HT1080 (cell line): ENCODE measurements at regions not wholly inside any gene's neighbourhood (a gene's known extent, or its start where the extent isn't known, plus 50 kb on each side); places are given as distances from the start of the nearest gene placed in this dataset.
A peak's percentile ranks its signal among the peaks of the same experiment; 100 is the strongest.

ENCODE experiments used
- DNase-seq: peaks from one replicate; pipeline ENCODE4 v3.0.0-alpha.2; 2015; ENCODE audit warnings: low read depth

DNA sequence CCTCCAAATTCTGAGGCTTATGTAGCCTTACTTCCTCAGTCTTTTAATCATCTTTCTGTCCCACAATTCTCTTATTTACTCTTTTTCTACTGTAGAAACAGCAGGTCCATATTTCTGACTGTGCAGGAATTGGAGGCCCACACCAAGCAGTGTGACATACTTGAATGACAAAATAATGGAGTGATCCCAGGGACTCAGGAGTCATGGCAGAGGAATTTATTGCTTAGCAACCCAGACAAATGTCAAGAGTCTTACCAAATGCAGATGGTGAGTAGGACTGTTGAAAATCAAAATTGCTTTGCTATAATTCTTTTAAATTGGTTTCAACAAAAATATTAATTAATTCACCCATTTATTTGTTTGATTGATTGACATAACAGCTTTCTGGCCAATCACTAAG, 59.9 kb downstream of the HTR1B start:
- DNase-seq: peak; percentile 33

DNA sequence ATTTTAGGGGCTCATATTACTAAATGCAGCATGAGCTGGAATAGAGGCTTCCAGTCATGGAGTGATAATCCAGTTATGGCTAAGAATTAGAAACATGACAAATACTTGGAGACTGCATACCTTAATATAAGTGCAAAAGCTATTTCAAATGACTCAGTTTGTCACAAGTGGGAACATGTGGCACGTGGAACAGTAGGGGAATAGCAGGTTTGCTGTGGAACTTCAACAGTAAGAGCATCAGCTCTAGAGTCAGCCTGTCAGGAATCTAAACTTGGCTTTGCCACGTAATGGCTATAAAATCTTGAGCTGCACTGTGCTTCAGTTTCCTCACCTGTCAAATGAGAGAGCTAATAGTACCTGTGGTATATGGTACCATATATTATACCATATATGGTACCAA, 62.1 kb downstream of the HTR1B start:
- no peak for DNase-seq

DNA sequence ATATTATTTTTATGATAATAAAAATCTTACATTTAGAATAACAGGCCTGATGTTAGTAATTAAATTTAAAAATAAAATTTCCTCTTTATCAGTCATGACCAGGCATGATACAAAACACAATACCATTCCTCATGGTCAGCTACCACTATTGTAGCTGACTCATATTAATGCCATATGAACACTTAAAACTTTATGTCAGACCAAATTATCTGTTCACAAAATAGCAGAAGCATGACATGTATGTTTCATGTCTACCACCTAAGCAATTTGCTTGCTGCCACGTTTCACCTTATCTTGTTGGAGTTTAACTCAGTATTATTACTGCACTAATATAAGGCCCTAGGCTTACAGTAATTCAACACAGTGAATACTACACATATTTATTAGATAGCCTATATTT, 65.7 kb downstream of the HTR1B start:
- DNase-seq: no peak

DNA sequence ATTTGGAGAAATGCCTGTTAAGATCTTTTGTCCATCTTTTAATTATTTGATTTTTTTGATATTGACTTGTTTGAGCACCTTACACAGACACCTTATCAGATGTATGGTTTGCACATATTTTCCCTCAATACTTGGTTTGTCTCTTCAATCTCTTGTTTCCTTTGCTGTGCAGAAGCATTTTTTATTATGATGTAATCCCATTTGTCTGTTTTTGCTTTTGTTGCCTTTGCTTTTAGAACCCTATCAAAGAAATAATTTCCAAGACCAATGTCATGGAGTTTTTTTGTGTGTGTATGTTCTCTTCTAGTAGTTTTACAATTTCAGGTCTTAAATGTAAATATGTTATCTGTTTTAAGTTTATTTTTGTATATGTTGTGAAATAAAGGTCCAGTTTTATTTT, 73.9 kb downstream of the HTR1B start:
- no peak for DNase-seq

DNA sequence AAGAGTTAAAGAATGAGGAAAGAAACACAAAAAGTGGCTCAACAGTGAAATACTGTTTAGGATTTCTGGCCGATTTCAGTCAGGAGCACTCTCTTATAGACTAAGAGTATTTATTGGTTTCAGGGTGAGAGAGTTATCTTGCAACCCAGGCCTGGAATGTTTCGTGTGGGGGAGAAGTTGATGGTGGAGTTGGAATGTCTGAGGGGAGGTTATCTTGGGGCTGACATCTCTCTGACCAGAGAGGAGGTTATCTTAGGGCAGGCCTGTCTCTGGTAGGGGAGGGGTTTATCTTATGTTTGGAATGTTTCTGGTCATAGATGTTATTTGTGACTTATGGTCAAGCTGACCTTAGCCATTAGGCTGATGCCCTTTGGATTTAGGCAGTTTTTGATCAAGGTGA, 80.3 kb downstream of the HTR1B start:
- DNase-seq: no peak

DNA sequence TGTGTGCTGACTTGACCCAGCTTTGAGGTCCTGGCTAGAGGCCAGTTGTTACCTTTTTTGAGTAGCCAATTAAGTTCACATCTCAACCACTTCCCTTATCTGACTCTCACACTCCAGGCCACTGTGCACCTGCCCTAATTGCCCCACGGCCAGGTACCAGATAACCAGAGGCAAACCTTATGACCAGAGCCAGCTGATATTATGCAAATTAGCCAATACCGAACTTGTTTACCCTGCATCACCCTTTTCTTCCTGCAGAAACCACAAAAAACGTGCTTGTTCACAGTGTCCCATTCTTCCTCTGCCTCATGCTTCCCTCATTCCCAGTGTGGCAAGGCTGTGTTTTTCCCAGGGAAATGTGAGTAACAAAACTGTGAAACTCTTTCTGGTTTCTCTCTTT, 89.3 kb downstream of the HTR1B start:
- peak; percentile 16 for DNase-seq

DNA sequence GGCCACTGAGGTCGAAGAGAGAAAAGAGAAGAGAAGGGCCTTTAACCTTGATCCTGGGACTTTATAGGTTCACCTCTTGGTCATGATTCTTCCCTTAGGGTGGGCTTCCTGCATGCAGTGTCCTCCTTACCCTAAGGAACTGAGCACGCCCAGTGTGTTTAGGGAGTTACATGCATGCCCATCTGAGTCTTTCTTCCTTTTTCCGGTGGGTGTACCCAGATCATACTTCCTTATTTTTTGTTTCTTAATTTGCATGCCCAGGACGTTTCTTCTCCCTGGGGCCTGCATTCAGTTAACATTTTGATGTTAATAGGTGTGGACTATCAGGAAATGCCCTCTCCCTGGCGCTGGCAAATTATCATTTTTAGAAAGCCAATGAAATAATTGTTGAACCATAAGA, 91.5 kb downstream of the HTR1B start:
- no peak for DNase-seq

DNA sequence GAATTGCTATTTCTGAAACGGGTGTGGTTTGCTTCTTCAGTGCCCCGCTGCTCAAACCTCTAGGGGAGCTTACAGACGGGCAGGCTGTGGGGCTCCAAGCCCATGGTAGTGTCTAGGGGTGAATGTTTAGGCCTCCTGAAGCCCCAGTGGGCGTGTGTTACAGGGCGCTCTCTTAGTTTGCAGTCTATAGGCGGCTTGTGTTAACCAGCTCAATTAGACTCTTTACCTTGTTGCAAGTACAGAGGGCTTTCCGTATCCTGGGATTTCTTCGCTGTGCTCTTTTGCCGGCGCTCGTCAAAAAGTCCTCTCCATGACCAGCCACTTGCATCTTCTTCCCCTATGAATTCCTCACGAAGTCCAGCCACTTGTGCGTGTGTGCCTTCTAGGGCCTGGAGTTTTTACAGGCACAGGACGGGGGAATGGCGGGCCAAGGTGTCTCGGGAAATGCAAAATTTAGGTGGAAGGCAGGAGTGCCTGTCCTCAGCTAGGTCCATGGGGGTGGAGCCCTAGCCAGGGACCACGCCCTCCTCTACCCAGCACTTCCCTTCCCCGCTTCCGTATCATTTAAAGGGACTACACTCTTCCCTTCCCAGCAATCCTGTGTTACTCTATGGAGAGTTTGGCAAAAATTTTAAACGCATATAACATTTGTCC, 94.5 kb downstream of the HTR1B start:
- DNase-seq: peak; percentile 66

DNA sequence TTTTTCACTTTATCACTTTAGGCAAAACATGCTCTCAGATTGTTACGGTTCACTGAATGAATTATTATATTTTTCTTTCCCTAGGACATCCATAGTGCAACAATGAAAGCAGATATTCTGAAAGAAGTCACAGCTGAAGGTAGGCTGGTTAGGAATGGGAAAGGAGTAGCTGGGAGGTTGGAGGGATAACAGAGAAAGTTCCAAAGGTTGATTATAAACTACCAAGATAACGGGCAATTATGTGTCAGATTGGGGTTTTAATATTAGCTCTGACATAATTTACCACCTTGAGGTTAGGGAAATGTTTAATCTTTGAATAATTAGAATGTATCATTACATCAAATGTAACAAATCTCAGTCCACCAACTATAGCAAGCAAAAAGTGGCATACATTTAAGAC, 96.5 kb downstream of the HTR1B start:
- DNase-seq: no peak

DNA sequence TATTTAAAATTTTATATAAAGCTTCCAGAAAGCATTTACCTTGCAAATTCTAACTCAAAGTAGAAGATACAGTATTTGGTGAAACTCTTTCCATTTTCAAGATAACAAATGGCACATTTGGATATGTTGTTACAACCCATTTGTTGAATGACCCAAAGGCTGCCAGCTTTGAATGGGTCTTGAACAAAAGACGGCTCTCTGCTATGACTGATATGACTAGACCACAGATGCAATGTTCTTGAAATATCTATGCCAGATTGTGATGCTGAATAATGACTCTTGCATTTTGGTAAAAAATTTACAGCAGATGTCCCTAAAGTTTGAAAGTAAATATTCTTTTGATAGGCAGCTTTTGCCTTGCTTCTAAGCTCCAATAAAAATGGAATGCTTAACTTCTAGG, 99.6 kb downstream of the HTR1B start:
- DNase-seq: no peak

DNA sequence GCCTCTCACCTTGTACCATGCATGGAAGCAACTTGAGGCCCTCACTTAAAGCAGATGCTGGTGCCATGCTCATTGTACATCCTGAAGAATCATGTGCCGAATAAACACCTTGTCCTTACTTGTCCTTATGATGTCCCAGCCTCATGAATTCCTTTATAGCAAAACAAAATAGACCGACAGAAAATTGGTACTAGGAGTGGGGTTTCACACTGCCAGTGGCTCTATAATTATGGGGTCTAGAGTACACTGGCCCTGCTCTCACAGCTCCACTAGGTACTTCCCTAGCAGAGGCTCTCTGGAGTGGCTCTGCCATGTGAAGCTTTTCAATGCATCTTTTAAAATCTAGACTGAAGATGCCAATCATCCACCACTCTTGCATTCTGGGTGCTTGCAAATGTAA, 101.2 kb downstream of the HTR1B start:
- DNase-seq: no peak

DNA sequence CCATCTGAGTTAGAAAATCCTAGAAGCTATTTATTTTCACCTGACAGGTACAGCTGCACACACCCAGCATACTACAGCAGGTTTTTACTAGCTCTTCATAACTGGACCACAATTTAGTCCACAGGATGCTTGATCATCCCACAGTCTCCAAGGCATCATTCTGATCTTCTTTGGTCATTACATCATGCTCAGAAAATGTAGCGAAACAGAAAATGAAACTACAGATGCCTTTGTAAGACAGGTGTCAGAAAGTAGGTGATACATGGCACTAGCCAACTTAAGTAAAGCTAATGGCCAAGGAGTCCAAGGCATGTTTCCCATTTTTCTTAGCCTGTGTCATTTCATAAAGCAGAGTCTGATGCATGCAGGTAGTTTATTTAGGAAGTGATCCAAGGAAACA, 102.3 kb downstream of the HTR1B start:
- peak; percentile 10 for DNase-seq

DNA sequence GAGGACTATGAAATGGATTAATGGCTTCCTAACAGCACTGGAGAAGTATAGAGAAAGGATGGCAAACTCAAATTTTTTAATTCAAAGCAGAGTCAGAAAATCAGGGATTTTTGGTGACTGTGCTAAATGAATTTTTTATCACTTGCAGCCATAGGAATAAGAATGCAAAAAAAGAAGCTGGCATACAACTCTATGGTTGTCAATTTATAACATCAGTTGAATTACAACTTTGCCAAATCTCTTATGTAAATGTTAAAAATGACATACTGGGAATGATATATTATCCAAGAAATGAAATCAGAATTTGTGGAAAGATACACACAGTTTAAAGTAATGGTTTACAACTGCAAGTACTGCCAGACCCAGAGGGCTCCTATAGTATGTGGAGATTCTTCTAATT, 106.5 kb downstream of the HTR1B start:
- DNase-seq: no peak

DNA sequence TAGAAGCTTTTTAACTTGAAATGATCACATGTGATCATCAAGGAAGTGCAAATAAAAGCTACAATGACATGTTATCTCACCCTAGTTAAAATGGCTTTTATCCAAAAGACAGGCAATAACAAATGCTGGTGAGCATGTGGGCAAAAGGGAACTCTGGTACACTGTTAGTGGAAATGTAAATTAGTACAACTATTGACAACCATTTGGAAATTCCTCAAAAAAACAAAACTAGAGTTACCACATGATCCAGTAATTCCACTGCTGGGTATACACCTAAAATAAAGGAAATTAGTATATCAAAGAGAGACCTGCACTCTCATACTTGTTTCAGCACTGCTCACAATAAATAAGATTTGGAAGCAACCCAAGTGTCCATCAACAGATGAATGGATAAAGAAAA, 108.7 kb downstream of the HTR1B start:
- DNase-seq: no peak

DNA sequence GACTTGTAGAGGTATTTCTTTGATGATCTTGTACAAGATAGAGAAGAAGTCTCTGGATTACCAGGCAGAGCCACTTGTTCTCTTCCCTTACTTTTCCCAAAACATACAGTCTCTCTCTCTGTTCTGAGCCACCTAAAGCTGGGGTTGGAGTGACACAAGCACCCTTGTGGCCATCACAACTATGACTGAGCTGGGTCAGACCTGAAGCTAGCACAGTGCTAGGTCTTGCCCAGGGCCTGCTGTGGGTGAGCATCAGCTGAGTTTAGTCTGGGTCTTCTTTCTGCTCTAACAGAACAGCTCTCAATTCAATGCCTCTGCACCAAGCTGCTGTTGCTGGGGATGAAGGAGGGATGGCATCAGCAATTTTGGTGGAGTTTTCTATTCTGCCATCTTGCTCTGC, 110.2 kb downstream of the HTR1B start:
- DNase-seq: no peak

DNA sequence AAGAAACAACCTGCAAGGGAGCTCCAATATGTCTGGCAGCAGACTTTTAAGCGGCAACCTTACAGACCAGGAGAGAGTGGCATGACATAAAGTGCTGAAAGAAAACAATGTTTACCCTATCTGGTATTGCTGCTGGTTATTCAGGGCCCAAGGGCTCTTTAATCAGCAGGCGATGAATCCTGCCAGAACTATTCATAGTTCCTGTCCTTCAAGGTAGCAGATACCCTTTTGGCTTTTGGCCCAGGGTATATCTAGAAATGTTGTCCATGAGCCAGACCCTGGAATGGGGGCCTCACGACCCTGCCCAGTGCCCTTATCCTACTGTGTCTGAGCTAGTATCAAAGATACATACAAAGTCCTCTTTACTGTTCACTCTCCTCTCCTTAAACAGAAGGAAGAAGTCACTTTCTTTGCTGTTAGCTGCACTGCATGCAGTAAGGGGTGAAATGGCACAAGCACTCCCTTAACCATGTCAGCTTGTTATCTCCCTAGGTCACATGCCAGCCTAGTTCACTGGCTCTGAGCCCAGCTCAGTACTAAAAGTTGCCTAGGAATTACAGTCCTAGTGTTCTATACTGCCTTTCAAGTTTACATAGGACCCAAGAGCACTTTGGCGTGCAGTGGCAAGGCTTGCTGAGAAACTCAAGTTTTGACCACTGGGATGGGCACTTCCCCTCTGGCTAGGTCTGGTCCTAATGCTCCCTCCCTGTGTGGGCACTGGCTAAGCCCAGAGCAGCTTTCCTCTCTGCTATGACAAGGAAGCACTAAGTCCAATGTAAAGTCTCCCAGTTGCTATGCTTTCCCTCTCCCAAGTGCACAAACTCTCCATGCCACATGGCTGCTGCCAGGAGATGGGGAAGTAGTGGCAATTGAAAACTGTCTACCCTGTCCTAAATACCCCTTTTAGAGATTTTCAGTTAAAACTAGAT, 122.0 kb downstream of the HTR1B start:
- DNase-seq: no peak

DNA sequence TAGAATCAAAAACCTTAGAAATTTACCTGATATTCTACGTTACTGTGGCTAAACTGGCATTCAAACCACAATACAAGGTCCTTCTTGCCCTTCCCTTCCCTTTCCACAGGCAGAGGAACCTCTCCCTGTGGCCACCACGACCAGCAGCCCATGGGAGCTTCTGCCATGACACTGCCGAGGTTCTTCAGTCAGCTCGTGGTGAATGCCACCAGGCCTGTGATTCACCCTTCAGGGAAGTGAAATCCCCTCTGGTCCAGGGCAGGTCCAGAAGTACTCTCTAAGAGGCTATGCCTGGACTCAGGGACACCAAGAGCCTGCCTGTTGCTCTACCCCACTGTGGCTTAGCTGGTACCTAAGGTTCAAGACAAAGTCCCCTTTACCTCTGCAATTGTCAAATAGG, 123.0 kb downstream of the HTR1B start:
- no peak for DNase-seq

DNA sequence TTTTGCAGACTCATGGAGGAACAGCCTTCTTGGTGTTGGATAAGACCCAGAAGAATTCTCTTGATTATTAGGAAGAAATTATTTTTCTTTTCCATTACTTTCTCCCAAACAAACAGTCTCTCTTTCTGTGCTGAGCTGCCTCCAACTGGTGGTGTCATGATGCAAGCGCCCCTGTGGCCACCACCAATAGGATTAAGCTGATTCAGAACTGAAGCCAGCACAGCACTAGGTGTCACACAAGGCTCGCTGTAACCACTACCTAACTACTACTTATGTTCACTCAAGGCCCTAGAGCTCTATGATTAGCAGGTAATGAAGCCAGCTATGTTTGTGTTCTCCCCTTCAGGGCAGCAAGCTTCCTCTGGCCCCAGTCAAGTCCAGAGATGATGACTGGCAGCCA, 123.4 kb downstream of the HTR1B start:
- DNase-seq: no peak

DNA sequence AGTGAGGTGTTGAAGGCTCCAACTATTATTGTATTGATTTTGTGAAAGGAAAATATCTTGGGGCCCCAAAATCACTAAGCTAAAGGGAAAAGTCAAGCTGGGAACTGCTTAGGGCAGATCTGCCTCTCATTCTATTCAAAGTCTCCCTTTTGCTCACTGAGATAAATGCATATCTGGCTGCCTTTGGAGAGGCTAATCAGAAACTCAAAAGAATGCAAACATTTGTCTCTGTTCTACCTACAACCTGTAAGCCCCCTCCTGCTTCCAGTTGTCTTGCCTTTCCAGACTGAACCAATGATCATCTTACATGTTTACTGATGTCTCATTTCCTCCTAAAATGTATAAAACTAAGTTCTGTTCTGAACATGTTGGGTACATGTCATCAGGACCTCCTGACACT, 125.9 kb downstream of the HTR1B start:
- DNase-seq: no peak

DNA sequence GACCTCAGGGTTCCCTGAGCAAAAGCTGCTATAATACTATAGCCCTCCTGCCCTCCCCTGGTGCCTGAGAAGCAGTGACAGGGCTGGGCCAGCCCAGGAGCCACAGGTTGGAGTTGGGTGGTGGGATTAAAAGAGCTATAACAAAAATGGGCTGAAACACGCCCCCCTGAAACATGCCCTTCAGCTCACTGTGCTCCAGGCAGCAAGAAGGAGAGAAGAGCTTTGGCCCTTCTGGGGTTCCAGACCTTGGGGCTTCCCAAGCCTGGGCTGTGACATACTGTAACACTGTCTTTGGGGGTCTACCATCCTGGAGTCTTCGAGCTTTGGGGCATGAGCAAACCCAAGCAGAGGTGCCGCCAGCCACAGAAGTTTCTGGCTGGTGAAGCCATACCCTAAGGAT, 129.2 kb downstream of the HTR1B start:
- no peak for DNase-seq

DNA sequence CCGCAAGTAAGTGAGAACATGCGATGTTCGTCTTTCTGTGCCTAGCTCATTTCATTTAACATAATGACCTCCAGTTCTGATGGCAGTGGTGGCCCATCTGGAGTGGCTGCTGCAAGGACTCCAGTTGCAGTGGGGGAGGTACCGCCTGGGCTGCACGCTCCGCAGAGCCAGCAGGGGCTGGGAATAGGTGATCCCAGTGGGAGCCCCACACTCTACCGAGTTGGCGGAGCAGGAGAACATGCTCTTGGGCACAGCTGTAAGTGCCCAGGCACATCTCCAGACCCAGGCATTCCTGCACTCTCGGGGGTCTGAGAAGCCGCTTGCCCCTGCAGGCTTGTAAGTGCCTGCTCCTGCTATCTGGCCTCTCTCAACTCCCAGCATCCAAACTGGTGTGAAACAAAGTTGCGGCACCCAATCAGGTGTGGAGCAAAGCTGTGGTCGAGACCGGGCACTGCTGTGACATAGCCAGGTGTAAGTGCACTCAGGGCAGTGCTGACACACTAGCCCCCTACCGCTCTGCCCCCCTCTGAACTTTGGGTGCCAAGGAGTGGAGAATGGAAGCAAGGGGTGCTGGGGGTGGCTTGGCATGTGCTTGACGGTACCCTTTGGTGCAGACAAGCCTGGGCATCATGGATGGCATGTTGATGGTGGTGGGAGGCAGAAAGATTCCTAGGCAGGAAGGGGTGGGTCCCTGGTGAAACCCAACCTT, 130.2 kb downstream of the HTR1B start:
- DNase-seq: no peak

DNA sequence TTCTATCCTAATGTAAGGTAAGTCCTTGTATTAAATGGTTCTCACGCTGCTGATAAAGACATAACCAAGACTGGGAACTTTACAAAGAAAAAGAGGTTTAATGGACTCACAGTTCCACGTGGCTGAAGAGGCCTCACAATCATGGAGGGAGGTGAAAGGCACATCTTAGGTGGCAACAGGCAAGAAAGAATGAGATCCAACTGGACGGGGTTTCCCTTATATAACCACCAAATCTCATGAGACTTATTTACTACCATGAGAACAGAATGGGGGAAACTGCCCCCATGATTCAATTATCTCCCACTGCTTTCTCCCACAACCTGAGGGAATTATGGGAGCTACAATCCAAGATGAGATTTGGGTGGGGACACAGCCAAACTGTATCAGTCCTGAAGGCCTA, 136.6 kb downstream of the HTR1B start:
- no peak for DNase-seq
